GM10266 (cell line): ENCODE measurements at regions not wholly inside any gene's neighbourhood (a gene's known extent, or its start where the extent isn't known, plus 50 kb on each side); places are given as distances from the start of the nearest gene placed in this dataset.

ENCODE experiments used
- DNase-seq: peaks from one replicate; pipeline ENCODE4 v3.0.0; 2012; ENCODE audit errors: extremely low spot score
- CTCF ChIP-seq: IDR thresholded peaks from 2 replicates; pipeline ENCODE4 v1.5.1; 2012; ENCODE audit warnings: mild to moderate bottlenecking, low read depth; ENCODE audit not compliant: control insufficient read depth, insufficient read depth; ENCODE audit errors: missing control alignments

- no peak for DNase-seq
- TF ChIP-seq CTCF: no peak
Observed at GRCh38 chr3:14318646-14319045, 83.8 kb upstream of the SLC6A6 start.

DNA sequence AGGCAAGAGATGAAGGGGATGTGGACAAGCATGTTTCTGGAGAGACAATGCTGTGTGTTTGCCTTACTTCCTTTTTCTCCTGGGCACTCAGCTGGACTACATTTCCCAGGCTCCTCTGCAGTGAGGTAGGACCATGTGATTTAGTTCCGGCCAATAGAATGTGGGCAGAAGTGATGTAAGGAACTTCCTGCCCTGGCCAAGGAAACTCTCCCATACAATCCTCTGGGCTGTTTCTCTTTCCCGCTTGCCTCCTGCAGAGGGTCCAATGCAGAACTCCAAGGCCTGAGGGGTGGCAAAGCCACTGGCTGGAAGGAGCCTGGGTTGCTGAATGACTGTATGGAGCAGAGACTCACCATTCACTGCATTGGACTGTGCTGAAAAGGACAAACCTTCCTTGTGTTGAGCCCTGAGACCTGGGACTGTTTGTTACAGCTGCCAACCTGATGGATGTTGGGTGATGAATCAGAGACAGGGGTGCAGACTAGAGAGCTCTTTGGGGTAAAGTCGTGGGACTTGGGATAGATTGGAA lies 82.7 kb upstream of the SLC6A6 start:
- no peak for TF ChIP-seq CTCF
- DNase-seq: peak; percentile 74

DNA sequence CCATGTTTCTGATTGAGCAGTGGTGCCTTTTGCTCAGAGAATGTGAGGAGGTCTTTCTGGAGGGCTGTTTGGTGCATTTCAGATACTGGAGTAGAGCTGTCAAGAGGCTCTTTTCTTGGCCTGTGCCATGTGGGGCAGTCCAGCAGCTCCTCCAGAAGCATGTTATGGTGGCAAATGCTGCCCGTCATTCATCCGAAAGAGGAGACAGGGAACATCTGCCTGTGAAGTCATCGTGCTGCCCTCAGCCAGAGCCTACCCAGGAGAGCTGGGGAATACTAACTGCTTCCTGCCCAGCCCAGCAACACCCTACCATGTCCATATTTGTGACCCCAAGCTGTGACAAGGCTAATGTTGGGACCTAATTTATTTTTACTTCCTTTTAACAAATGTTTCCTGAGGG lies 82.2 kb upstream of the SLC6A6 start:
- DNase-seq: no peak
- no peak for TF ChIP-seq CTCF

GRCh38 chr3:14322001-14322400 lies 80.4 kb upstream of the SLC6A6 start:
- DNase-seq: no peak
- TF ChIP-seq CTCF: no peak

DNA sequence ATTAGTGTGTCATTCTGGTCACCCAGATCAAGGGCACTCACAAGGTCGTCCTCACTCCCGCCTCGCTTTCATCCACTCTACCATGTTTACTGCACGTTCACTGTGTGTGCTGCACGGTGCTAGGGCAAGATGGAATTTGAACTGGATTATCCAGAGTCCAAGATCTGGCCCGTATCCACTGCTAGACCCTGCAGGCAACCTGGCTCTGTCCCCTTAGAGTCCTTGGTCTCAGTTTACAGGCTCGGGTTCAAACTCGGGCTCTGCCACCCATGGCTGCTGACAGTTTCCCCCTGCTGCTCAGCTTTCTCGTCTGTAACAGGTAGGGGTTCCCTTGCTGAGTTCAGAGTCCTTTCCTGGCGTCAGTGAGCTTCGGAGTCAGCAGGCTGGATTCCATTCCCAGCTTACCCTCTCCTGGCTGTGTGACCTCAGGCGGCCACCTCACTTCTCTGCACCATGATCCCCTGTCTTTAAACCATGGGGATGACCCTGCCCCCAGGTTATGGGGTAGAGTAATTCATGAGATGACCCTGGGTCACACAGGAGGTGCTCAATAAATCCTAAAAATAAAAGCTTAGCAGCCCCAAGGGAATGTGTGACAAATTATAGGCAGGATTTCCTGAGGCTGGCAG lies 79.6 kb upstream of the SLC6A6 start:
- no peak for DNase-seq
- TF ChIP-seq CTCF: no peak

DNA sequence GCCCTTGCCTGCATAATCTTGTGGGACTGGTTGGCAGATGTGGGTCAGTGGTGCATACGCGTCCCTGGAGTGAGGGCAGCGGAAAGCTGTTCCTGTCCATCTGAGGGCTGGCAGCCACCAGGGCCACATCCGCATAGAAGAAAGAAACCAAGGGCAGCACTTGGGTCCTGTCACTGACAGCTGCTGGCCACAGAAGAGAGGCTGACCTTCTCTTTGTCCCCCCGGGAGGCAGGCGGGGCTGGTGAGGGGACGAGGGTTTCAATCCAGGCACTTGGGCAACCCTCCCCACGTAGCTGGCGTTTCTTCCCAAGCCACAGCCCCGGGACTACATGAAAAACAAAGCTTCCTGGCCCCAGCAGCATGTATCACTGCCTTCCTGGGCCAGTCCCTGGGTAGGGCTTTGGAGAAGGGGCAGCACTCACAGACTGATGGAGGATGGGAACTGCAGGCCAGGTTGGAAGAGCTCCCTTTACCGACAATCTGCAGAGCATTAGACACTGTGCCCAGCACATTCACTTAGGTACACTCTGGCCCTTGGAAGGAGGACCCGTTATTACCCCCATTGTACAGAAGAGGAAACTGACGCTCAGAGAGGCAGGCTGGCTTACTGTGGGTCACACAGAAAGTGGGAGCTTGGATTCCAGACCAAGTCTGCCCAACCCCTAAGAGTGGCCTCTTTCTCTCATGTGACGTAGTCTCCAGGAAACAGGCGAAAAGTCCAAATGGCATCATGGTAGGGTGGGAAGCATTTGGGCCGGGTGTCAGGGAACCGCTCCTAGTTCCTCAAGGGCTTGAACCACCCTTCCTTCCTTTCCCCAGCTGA lies 78.8 kb upstream of the SLC6A6 start:
- no peak for TF ChIP-seq CTCF
- no peak for DNase-seq
